NCI-H82 treated with DMSO at 0.1 percent for 48 hours (cell line): ENCODE measurements at regions not wholly inside any gene's neighbourhood (a gene's known extent, or its start where the extent isn't known, plus 50 kb on each side); places are given as distances from the start of the nearest gene placed in this dataset.
"Not testable (repeated sequence)": the region's sequence is repeated elsewhere in the genome, so short reads cannot be mapped to it uniquely, and the experiment has no call there.

Source experiments
- DNase-seq: peaks from one replicate; lab custom pipeline; 2025; ENCODE audit not compliant: unreplicated experiment; lab: John Stamatoyannopoulos, UW

- DNase-seq: not testable (repeated sequence)
Measured at GRCh38 chr5:67889870-67890269, 325.7 kb upstream of the PIK3R1 start.

DNA sequence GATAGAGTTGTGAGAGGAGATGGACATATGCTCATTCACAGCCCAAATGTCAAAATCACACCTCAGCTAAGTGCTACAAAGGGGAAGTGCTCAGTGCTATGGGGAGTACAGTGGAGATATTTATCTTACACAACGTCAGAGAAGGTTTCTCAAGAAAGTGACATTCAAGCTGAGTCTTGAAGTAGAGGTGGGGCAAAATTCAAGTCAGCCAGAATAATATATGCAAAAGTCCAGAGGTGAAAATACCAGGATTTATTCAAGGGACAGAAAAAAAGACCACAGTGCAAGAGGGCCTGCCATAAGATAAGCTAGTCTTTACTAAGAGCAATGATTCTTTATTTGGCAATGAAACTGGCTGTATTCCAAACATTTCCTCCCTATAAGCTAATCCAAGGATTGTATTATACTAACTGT, 327.8 kb upstream of the PIK3R1 start:
- DNase-seq: no peak

- no peak for DNase-seq
Measured at GRCh38 chr5:67886761-67887160, 328.8 kb upstream of the PIK3R1 start.

DNA sequence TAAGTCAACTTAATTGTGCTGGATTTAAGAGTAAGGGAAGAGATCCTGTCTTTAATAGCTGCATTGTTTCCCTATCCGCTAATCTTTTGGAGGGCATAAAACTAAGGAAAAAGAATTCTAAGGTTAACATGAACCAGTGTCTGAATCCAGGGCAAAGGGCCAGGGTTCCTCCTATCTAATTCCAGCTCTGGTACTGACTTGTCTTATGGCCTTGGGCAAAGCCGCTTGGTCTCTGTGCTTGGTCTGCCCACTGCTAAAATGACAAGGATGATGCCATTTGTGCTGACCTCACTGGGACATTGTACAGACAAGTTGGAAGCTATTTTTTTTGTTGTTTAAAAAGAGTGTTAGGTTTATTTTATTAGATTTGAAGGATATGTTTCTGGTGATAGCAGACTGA, 334.7 kb upstream of the PIK3R1 start:
- DNase-seq: no peak

GRCh38 chr5:67880511-67880805, 335.1 kb upstream of the PIK3R1 start:
- DNase-seq: no peak

DNA sequence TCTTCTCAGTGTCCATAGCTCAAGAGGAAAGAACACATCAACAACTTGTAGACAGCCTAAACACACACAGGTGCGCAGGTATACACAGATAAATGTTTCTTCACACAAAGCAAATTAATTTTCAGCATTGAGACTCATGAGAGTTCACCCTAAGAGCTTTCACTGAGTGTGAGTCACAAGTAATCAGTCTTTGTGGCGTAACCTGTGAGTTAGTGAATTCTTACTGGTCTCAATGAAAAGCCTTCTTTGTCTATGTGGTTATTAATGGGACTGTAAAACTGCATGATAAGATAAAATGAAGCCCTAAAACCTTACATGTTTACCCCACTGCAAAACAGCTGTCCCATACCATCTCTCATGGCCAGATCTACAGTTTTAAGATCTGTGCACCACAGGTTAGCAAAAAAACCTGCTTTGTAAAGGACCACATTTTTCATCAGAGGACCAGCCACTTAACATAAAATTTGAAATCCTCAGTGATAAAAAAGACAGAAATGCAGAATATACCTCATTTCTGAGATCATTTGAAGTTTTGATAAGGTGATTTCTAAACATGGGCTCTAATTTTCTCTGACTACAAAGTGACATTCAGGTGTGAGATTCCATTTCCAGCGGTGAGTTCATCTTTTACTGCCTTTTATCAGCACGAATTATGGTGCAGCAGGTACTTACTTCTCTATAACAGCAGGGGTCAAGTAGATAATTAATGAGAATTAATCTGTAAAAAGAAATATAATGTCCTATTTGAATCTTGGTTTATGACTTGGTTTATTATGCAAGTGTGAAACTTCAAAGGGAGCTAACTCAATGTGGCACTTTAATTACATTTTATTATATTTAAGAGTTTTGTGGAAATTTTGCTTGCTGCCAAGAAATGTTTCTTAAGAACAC, 335.7 kb upstream of the PIK3R1 start:
- no peak for DNase-seq

DNA sequence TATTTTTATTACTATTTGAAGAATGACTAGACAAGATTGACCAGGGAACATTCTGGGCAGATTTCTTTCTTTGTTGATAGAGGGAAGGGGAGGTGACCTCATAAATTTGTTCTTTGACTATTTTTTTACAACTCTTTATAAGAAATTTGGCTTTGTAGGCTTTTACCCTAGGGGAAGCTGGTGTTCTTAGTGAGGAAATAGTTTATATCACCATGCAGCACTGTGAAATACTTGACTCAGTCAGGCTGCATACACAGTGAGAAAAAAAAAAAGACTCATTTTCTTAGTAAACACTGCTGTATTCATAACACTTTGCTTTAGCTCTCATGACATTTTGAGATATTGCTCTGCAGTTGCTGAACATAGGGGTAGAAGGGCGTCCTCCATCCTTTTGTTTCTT, 336.6 kb upstream of the PIK3R1 start:
- DNase-seq: no peak

- no peak for DNase-seq
Measured at GRCh38 chr5:67876371-67876770, 339.2 kb upstream of the PIK3R1 start.

DNA sequence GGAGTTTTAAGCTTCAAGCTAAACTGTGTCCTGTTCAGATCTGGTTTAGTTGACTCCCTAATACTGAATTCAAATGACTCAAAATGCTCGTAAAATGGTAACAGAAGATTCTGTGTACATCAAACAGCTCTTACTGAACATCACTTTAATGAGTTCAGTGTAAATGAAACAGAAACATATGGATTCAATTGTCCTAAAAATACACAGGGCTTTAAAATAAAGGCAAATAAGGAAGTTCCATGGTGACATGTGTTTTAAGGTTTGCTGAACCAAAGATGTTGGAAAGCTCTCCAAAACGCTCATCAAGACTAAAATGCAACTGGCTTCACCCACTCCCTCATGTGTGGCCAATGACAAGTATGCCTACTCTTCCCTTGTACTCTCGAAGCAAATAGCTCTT, 340.0 kb upstream of the PIK3R1 start:
- no peak for DNase-seq

DNA sequence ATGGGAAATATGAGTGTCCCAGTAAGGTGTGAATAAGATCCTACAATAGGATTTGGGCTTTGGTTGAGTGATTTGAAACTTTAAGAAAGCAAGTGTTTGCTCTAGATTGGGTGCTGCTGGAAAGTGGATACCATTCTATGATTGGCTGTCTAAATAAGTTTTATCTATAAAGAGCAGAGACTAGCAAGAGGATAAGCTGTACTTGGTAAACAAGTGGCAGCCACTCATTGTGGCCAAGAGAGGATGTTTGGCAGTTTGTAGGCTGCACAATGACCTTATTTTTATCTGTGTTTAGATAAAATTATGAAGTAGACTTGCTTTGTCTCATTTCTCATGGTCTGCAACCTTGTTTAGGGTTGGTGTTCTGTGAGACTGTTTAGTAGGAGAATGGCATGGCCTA, 341.6 kb upstream of the PIK3R1 start:
- DNase-seq: no peak

DNA sequence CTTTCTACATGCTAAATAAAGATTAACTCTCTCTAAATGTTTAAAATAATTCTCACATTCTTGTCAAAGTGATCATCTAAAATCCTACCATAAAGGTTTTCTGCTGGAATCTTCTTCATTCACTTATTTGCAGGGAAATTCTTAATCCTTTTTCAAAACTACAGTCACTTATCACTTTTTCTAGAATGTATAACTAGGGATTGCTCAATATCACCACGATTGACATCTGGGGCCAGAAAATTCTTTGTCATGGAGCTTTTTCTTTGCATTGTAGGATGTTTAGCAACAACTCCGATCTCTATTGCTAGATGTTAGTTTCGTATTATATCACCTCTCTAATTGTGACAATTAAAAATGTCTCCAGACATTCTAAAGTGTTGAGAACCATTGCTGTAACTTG, 344.9 kb upstream of the PIK3R1 start:
- DNase-seq: no peak

- DNase-seq: not testable (repeated sequence)
Measured at GRCh38 chr5:67864335-67864734, 351.2 kb upstream of the PIK3R1 start.

GRCh38 chr5:67858471-67859031, 357.0 kb upstream of the PIK3R1 start:
- no peak for DNase-seq

DNA sequence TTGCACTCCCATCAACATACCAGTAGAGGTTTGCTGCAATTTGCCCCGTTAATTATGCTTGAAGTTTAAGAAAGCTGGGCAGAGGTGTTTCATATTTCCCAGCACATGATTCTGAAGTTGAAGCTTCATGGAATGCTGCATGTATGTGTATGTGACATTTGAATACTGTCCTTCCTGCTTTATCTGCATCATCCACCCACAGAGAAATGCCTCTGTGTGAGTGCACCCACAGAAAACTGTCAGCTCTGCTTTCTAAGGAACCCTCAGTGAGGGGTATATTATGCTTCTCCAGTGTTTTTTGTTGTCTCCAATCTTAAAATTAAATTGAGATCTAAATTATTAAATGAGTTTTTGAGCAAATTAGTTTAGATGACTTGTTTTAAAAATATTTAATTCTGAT, 358.1 kb upstream of the PIK3R1 start:
- no peak for DNase-seq

DNA sequence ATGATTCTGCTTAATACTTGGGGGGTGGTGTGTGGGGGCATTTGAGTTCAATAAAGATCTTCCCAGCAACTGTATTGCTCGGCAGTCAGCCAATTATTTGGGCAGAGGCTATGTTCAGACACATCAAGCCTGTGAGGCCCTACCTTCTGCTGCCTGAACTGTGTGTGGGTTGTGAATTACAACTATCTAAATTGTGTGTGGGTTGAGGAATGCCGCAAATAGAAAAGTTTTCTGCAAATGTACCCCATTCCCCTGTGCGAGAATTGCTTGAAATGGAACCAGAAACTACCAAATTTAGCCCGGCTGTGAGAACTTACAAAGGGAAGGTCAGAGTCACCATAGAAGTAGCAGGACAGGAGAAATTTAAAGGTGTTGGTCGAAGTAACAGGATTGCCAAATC, 360.0 kb upstream of the PIK3R1 start:
- DNase-seq: no peak

- DNase-seq: not testable (repeated sequence)
Measured at GRCh38 chr5:67850906-67851305, 364.6 kb upstream of the PIK3R1 start.

DNA sequence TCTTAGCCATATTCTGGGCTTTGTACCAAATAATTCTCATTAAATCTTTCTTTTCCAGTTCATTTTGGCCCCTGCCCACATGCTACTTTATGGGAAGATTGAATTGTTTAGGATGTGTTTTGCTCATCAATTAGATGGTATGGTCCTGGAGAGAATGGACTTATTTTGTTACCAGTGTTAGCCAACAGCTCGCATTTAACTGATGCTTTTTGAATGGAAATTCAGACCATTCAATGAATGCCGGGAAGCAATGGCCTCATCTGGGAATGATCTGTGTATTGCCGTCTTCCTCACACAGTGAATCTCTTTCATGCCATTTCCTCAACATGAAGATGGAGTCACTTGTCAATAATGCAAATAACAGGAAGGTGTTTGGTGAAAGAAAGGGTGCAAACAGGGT, 370.6 kb upstream of the PIK3R1 start:
- no peak for DNase-seq

DNA sequence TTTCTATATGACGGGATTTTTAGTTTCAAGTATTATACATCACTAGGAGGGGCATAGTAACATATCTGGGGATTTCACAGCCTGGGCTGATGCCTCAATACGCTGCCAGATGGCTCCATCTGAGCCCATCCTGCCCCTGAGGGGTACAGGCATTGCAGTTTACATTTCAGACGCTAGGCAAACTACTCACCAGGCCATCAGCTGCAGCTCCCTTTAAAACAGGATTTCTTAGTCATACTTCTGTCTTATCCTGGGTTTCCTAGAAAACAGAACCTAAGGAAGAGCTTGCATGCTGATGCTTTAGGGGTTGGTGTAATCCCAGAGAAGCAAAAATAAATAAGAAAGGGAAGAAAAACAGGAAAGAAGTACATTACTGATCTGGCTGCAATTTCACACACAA, 372.8 kb upstream of the PIK3R1 start:
- DNase-seq: peak; percentile 1

DNA sequence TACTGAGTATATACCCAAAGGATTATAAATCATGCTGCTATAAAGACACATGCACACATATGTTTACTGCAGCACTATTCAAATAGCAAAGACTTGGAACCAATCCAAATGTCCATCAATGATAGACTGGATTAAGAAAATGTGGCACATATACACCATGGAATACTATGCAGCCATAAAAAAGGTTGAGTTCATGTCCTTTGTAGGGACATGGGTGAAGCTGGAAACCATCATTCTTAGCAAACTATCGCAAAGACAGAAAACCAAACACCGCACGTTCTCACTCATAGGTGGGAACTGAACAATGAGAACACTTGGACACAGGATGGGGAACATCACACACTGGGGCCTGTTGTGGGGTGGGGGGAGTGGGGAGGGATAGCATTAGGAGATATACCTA, 378.3 kb upstream of the PIK3R1 start:
- DNase-seq: not testable (repeated sequence)

GRCh38 chr5:67836496-67836895, 379.1 kb upstream of the PIK3R1 start:
- DNase-seq: not testable (repeated sequence)

- no peak for DNase-seq
Measured at GRCh38 chr5:67831048-67831447, 384.5 kb upstream of the PIK3R1 start.

GRCh38 chr5:67827541-67827940, 388.0 kb upstream of the PIK3R1 start:
- DNase-seq: no peak

DNA sequence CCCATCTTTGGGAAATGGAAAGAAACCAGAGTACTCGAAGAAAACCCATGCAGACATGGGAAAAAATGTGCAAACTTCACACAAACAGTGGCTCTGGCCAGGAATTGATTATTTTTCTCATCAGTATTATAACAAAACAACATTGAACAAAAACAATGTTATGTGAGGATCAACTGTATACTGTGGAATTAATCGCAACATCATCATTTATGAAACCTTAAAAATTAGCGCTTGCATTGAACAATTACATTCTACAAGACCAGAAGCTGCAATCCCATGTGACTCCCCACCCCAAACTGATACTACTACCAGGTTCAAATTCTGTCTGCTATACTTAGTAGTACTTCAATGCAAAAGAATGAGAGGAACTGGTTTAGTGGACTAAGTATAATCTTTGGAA, 390.7 kb upstream of the PIK3R1 start:
- no peak for DNase-seq
